Heart left ventricle (tissue), 16 donors: ENCODE measurements at regions not wholly inside any gene's neighbourhood (a gene's known extent, or its start where the extent isn't known, plus 50 kb on each side); places are given as distances from the start of the nearest gene placed in this dataset.
"Not testable (repeated sequence)": the region's sequence is repeated elsewhere in the genome, so short reads cannot be mapped to it uniquely, and the experiment has no call there.

ENCODE experiments used
- ATAC-seq, 4 donors: fragments of 200-7000 bp; cut with Tn5 transposase; one replicate each; pipeline ENCODE4 v1.9.1; 2020 to 2022; ENCODE audit warnings: moderate library complexity in 4 of 4, mild to moderate bottlenecking in 3 of 4, moderate number of reproducible peaks in 1 of 4
- DNase-seq, 5 donors: peaks; one replicate each; pipeline ENCODE4 v3.0.0-alpha.2; 2020
- H3K27ac ChIP-seq, 12 donors: fragments of 200-600 bp; sonication (generic) in 4 of 12; one replicate each; pipeline versions ENCODE4 v1.5.0 to v1.8.0; 2016 to 2022; ENCODE audit warnings: mild to moderate bottlenecking in 2 of 12
- H3K27me3 ChIP-seq, 9 donors: fragments of 200-600 bp; sonication (generic) in 2 of 9; one replicate each; pipeline versions ENCODE4 v1.5.1 to v1.8.0; 2016 to 2022; ENCODE audit warnings: mild to moderate bottlenecking in 3 of 9
- H3K36me3 ChIP-seq, 9 donors: fragments of 200-600 bp; sonication (generic) in 2 of 9; one replicate each; pipeline versions ENCODE4 v1.5.0 to v1.8.0; 2018 to 2022; ENCODE audit warnings: mild to moderate bottlenecking in 2 of 9
- H3K4me1 ChIP-seq, 12 donors: fragments of 200-600 bp; sonication (generic) in 4 of 12; one replicate each; pipeline versions ENCODE4 v1.5.0 to v1.8.0; 2016 to 2022; ENCODE audit warnings: mild to moderate bottlenecking in 3 of 12
- H3K4me3 ChIP-seq, 12 donors: fragments of 200-600 bp; sonication (generic) in 4 of 12; one replicate each; pipeline versions ENCODE4 v1.5.0 to v1.8.0; 2017 to 2022; ENCODE audit warnings: mild to moderate bottlenecking in 9 of 12, moderate library complexity in 4 of 12
- H3K9me3 ChIP-seq, 12 donors: fragments of 200-600 bp; sonication (generic) in 4 of 12; one replicate each; pipeline versions ENCODE4 v1.5.0 to v1.8.0; 2016 to 2022; ENCODE audit warnings: mild to moderate bottlenecking in 1 of 12
- CTCF ChIP-seq, 12 donors: fragments of 200-600 bp; sonication (generic) in 4 of 12; IDR thresholded peaks; one replicate each; pipeline versions ENCODE4 v1.5.0 to v1.8.0; 2018 to 2022; ENCODE audit warnings: antibody characterized with exemption in 12 of 12, mild to moderate bottlenecking in 5 of 12
- POLR2A ChIP-seq, 2 donors: fragments of 450-650 bp; IDR thresholded peaks; one replicate each; pipeline ENCODE4 v1.6.1; 2017; ENCODE audit warnings: antibody characterized with exemption in 2 of 2, mild to moderate bottlenecking in 2 of 2, moderate library complexity in 2 of 2
- WGBS, 4 donors: extraction: QIAGEN DNeasy Blood & Tissue Kit in 2 of 4; methylation state at CpG; one replicate each; pipeline versions ENCODE4 v1.1.5 to v1.1.7; 2013 to 2018; 5-methylcytosine and 5-hydroxymethylcytosine counted together
- intact Hi-C, 10 donors: fragments of 100-400 bp; cut with DNase I; formaldehyde crosslinking; loops; one replicate each; pipeline versions ENCODE4 v1.11.1 to v1.14.2; 2022
- donor health status: ischemic (EF 13 %, LVEDD 7.1; RV severe dilation, severe dysfunction).
- donor health status: healthy with polysubstance abuse.
- donor health status: DM: no; HTN: yes; CAD: no.
- donor health status: DM: no; HTN: no; CAD: no.
- donor health status: ischemic (EF 25% LVEDD 6.9; RV normal size, moderate dysfunction).
- donor health status: ischemic (EF 25% LVEDD 5.7; RV mildly dilated, moderate dysfunction).
- donor health status: healthy.
- donor health status: DM: yes; HTN: yes; CAD: no.
- donor health status: ischemic (EF 35%, LVEDD 5.7; RV mildly dilated, moderate dysfunction).
- donor health status: nonischemic (EF 11% LVEDD 7.7; RV severe dilation, severe dysfunction).
- donor health status: DM: yes; HTN: yes; CAD: no.
- donor health status: PGD.
- donor health status: ischemic (EF 29% LVEDD 5.4; RV normal size, mild dysfunction).
- donor health status: nonischemic (EF 23%, LVEDD 6.1; RV moderate dilation, normal function).

- ATAC-seq (no peak), DNase-seq (no peak)
- intact Hi-C loops, result loop anchor here (2.0 to 10.0 kb wide), 6 partner anchors 461 to 941 kb away; no protein-coding TSS in a partner anchor
- no peaks in the 10 kb centered on the region for H3K36me3 ChIP-seq
- H3K4me3 ChIP-seq, result no peak overlapping the region
- peaks cover 0 to 4% (median 0%) of the 10 kb centered on the region in 12 donors for H3K4me1 ChIP-seq
- no peaks in the 10 kb centered on the region for H3K9me3 ChIP-seq
- no peak overlapping the region for H3K27ac ChIP-seq
- no peak for TF ChIP-seq POLR2A (IDR thresholded peaks at IDR 0.05)
- TF ChIP-seq CTCF (IDR thresholded peaks at IDR 0.05), result no peak
- H3K27me3 ChIP-seq, result peaks cover 0 to 10% (median 0%) of the 10 kb centered on the region in 9 donors
- 69 to 77% (median 74%) methylated on average over 4 of the region's 4 CpGs for WGBS, 4 donors
Measured at GRCh38 chr5:164505791-164506190, 1000.4 kb downstream of the MAT2B start.

GRCh38 chr5:164518067-164518740 lies 1012.8 kb downstream of the MAT2B start:
- WGBS, 4 donors, result 38 to 51% (median 43%) methylated on average over 1 of the region's 1 CpG
- TF ChIP-seq POLR2A (IDR thresholded peaks at IDR 0.05), result no peak
- TF ChIP-seq CTCF (IDR thresholded peaks at IDR 0.05), result no peak
- intact Hi-C loops, result no loop called here

GRCh38 chr5:164518741-164519080 lies 1013.3 kb downstream of the MAT2B start:
- no peak for ATAC-seq
- TF ChIP-seq CTCF (IDR thresholded peaks at IDR 0.05), result no peak
- TF ChIP-seq POLR2A (IDR thresholded peaks at IDR 0.05), result no peak
- intact Hi-C loops, result no loop called here

More at GRCh38 chr5:164518067-164518740, 1012.8 kb downstream of the MAT2B start:
- Histone ChIP-seq H3K36me3 (no peaks in the 10 kb centered on the region), H3K4me3 (no peak overlapping the region), H3K9me3 (no peaks in the 10 kb centered on the region), H3K27me3 (peaks cover 0 to 6% (median 0%) of the 10 kb centered on the region in 9 donors), H3K4me1 (no peaks in the 10 kb centered on the region), H3K27ac (no peak overlapping the region)
- DNase-seq (no peak), ATAC-seq (no peak)

GRCh38 chr5:164532235-164532900 lies 1026.9 kb downstream of the MAT2B start:
- intact Hi-C loops, result no loop called here
- H3K27ac ChIP-seq, result no peak overlapping the region

More at GRCh38 chr5:164518741-164519080, 1013.3 kb downstream of the MAT2B start:
- Histone ChIP-seq H3K27me3 (peaks cover 0 to 6% (median 0%) of the 10 kb centered on the region in 9 donors), H3K36me3 (no peaks in the 10 kb centered on the region), H3K4me3 (no peak overlapping the region), H3K9me3 (no peaks in the 10 kb centered on the region), H3K27ac (no peak overlapping the region), H3K4me1 (no peaks in the 10 kb centered on the region)
- 73 to 86% (median 84%) methylated on average over 4 of the region's 4 CpGs for WGBS, 4 donors
- DNase-seq, result no peak

GRCh38 chr5:164533426-164533825 lies 1028.0 kb downstream of the MAT2B start:
- H3K4me1 ChIP-seq, ATAC-seq, DNase-seq, intact Hi-C loops, H3K36me3 ChIP-seq, H3K4me3 ChIP-seq, H3K27me3 ChIP-seq, H3K9me3 ChIP-seq, H3K27ac ChIP-seq: not testable (repeated sequence)
- 85 to 92% (median 89%) methylated on average over 7 of the region's 7 CpGs for WGBS, 4 donors

More at GRCh38 chr5:164532235-164532900, 1026.9 kb downstream of the MAT2B start:
- Histone ChIP-seq H3K4me3 (no peak overlapping the region), H3K36me3 (no peaks in the 10 kb centered on the region), H3K27me3 (no peaks in the 10 kb centered on the region), H3K9me3 (no peaks in the 10 kb centered on the region), H3K4me1 (no peaks in the 10 kb centered on the region)
- 53 to 60% (median 57%) methylated on average over 4 of the region's 4 CpGs for WGBS, 4 donors
- no peak for DNase-seq
- ATAC-seq, result peak in 1 of 4 donors; percentile 28
- TF ChIP-seq CTCF (IDR thresholded peaks at IDR 0.05), result no peak
- no peak for TF ChIP-seq POLR2A (IDR thresholded peaks at IDR 0.05)
